ENCODE measurements at regions not wholly inside any gene's neighbourhood (a gene's known extent, or its start where the extent isn't known, plus 50 kb on each side); places are given as distances from the start of the nearest gene placed in this dataset.

DNA sequence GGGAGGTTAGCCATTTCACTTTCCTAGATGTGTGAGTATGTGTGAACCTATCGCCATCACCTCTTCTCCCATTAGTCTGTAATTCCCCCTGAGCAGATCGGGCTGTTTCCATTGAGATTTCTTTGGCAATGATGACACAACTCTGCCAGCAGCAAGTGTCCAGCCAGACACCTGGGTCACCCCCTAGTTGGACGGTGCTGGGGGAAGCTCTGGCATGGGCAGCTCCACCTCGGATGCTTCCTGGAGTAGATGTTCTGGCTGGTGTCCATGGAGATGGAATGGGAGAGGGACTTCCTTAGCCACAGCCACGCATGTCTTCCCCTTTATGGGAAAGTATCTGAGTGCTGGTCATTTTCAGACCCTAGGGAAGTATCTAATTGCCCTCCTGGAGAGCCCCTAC, 247.9 kb upstream of the RPL38 start (continued):
- TF ChIP-seq, protein P1, sequence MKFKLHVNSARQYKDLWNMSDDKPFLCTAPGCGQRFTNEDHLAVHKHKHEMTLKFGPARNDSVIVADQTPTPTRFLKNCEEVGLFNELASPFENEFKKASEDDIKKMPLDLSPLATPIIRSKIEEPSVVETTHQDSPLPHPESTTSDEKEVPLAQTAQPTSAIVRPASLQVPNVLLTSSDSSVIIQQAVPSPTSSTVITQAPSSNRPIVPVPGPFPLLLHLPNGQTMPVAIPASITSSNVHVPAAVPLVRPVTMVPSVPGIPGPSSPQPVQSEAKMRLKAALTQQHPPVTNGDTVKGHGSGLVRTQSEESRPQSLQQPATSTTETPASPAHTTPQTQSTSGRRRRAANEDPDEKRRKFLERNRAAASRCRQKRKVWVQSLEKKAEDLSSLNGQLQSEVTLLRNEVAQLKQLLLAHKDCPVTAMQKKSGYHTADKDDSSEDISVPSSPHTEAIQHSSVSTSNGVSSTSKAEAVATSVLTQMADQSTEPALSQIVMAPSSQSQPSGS (IDR thresholded peaks at IDR 0.05; ENCODE audit: low read length): no peak
- TF ChIP-seq BACH1 (IDR thresholded peaks at IDR 0.05; ENCODE audit: low read length): no peak
